GM23248 (cell line): ENCODE measurements at regions not wholly inside any gene's neighbourhood (a gene's known extent, or its start where the extent isn't known, plus 50 kb on each side); places are given as distances from the start of the nearest gene placed in this dataset.

Experiments used
- EZH2 ChIP-seq: fragments of 200-600 bp; sonication (generic); IDR thresholded peaks from 2 replicates; pipeline ENCODE4 v1.6.1; 2018; ENCODE audit warnings: antibody characterized with exemption, mild to moderate bottlenecking; ENCODE audit not compliant: insufficient read depth, poor library complexity, severe bottlenecking
- EZH2phosphoT487 ChIP-seq: fragments of 200-600 bp; sonication (generic); IDR thresholded peaks from 2 replicates; pipeline ENCODE4 v1.6.1; 2018; ENCODE audit warnings: antibody characterized with exemption, moderate library complexity, mild to moderate bottlenecking, low read depth; ENCODE audit not compliant: insufficient read depth

DNA sequence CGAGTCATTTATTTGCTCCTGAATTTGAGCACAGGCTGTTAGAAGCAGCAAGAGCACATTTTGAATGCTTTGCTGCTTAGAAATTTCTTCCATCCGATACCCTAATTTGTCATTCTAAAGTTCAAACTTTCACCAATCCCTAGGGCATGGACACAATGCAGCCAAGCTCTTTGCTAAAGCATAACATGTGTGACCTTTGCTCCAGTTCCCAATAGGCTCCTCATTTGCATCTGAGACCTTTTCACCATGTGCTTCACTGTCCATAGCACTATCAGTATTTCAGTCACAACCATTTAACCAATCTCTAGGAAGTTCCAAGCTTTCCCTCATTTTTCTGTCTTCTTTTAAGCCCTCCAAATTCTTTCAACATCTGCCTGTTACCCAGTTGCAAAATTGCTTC, 1333.1 kb downstream of the SI start:
- no peak for TF ChIP-seq EZH2
- TF ChIP-seq EZH2phosphoT487, result no peak
